PC-3 (cell line): ENCODE measurements at regions not wholly inside any gene's neighbourhood (a gene's known extent, or its start where the extent isn't known, plus 50 kb on each side); places are given as distances from the start of the nearest gene placed in this dataset.

Source experiments
- EZH2 ChIP-seq: fragments of 300-600 bp; sonication (generic); IDR thresholded peaks from one replicate; pipeline ENCODE4 v1.6.1; 2017; ENCODE audit warnings: antibody characterized with exemption, mild to moderate bottlenecking, low read length; ENCODE audit not compliant: unreplicated experiment
- EZH2phosphoT487 ChIP-seq: fragments of 300-600 bp; sonication (generic); IDR thresholded peaks from 2 replicates; pipeline ENCODE4 v1.6.1; 2018; ENCODE audit warnings: mild to moderate bottlenecking, antibody characterized with exemption, low read length, borderline replicate concordance
- TF ChIP-seq, protein P1 (sequence below): fragments of 300-600 bp; sonication (generic); conservative IDR thresholded peaks from 2 replicates; pipeline ENCODE4 v1.5.1; 2017; ENCODE audit warnings: antibody characterized with exemption, low read depth, mild to moderate bottlenecking, low read length

DNA sequence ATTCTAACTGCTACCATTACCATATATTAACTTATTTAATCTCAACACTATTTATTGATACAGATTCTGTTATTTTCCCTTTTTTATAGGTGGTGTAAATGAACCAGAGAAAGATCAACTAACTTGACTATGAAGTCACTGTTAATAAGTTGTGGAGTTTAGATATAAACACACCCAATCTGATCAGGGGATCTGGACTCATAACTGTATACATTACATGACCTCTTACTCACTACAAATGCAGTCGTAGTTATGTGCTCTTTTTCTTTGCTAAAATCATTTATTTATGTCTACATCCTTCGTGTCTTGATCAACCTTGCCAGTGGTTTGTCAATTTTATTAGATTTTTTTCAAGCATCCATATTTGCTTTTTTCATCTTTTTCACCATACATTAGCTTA is 614.8 kb upstream of the FAM241A start:
- TF ChIP-seq, protein P1, sequence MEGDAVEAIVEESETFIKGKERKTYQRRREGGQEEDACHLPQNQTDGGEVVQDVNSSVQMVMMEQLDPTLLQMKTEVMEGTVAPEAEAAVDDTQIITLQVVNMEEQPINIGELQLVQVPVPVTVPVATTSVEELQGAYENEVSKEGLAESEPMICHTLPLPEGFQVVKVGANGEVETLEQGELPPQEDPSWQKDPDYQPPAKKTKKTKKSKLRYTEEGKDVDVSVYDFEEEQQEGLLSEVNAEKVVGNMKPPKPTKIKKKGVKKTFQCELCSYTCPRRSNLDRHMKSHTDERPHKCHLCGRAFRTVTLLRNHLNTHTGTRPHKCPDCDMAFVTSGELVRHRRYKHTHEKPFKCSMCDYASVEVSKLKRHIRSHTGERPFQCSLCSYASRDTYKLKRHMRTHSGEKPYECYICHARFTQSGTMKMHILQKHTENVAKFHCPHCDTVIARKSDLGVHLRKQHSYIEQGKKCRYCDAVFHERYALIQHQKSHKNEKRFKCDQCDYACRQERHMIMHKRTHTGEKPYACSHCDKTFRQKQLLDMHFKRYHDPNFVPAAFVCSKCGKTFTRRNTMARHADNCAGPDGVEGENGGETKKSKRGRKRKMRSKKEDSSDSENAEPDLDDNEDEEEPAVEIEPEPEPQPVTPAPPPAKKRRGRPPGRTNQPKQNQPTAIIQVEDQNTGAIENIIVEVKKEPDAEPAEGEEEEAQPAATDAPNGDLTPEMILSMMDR, result no peak
- no peak for TF ChIP-seq EZH2
- no peak for TF ChIP-seq EZH2phosphoT487
